ENCODE measurements at regions not wholly inside any gene's neighbourhood (a gene's known extent, or its start where the extent isn't known, plus 50 kb on each side); places are given as distances from the start of the nearest gene placed in this dataset. TPM values are rescaled to one million over a fixed set of nuclear protein-coding genes. Genes with fewer than 3 reads are reported as not detected.

Small RNA genes in the stretch of these regions (small RNA-seq; reads per million reads assigned to genes)
- gene RPL38P3: not detected
